OCI-LY3 (cell line): ENCODE measurements at regions not wholly inside any gene's neighbourhood (a gene's known extent, or its start where the extent isn't known, plus 50 kb on each side); places are given as distances from the start of the nearest gene placed in this dataset.

Experiments used
- CTCF ChIP-seq: fragments of 200-600, 300-600 bp; sonication (generic); IDR thresholded peaks from 2 replicates; pipeline ENCODE4 v1.5.1; 2014; ENCODE audit warnings: antibody characterized with exemption, low read length, low read depth
- EZH2phosphoT487 ChIP-seq: fragments of 200-600 bp; shearing (Covaris generic); IDR thresholded peaks from 2 replicates; pipeline ENCODE4 v1.6.1; 2018; ENCODE audit warnings: antibody characterized with exemption, mixed run types, low read depth

GRCh38 chr9:25864509-25864908, 186.3 kb upstream of the TUSC1 start:
- no peak for TF ChIP-seq CTCF
- TF ChIP-seq EZH2phosphoT487 = no peak
